ENCODE measurements at regions not wholly inside any gene's neighbourhood (a gene's known extent, or its start where the extent isn't known, plus 50 kb on each side); places are given as distances from the start of the nearest gene placed in this dataset.

- TF ChIP-seq CTCF (IDR thresholded peaks at IDR 0.05; ENCODE audit: low read depth, low read length) (no peak), EZH2phosphoT487 (IDR thresholded peaks at IDR 0.05; ENCODE audit: low read depth) (no peak)
Measured at GRCh38 chr16:5225931-5226655, 128.5 kb upstream of the EEF2KMT start.
